Esophagus squamous epithelium (tissue), 4 donors: ENCODE measurements at regions not wholly inside any gene's neighbourhood (a gene's known extent, or its start where the extent isn't known, plus 50 kb on each side); places are given as distances from the start of the nearest gene placed in this dataset.

Source experiments
- CTCF ChIP-seq, 6 experiments: fragments of 450-650 bp in 4 of 6; fragments of 200-600 bp in 2 of 6; sonication (generic) in 2 of 6; IDR thresholded peaks; one replicate each; pipeline ENCODE4 v1.5.1; 2016 to 2019; ENCODE audit warnings: antibody characterized with exemption in 6 of 6, mild to moderate bottlenecking in 4 of 6, moderate library complexity in 4 of 6
- POLR2A ChIP-seq, 4 donors: fragments of 450-650 bp; IDR thresholded peaks; one replicate each; pipeline ENCODE4 v1.6.1; 2017; ENCODE audit warnings: antibody characterized with exemption in 4 of 4, mild to moderate bottlenecking in 4 of 4, moderate library complexity in 3 of 4

- no peak for TF ChIP-seq CTCF (IDR thresholded peaks at IDR 0.05)
- TF ChIP-seq POLR2A (IDR thresholded peaks at IDR 0.05): no peak
Measured at GRCh38 chr5:133662578-133662977, 50.2 kb upstream of the FSTL4 start.
